NCI-H748 treated with DMSO at 0.1 percent for 48 hours (cell line): ENCODE measurements at regions not wholly inside any gene's neighbourhood (a gene's known extent, or its start where the extent isn't known, plus 50 kb on each side); places are given as distances from the start of the nearest gene placed in this dataset.

Experiments
- DNase-seq: peaks from one replicate; lab custom pipeline; 2025; lab: John Stamatoyannopoulos, UW

DNA sequence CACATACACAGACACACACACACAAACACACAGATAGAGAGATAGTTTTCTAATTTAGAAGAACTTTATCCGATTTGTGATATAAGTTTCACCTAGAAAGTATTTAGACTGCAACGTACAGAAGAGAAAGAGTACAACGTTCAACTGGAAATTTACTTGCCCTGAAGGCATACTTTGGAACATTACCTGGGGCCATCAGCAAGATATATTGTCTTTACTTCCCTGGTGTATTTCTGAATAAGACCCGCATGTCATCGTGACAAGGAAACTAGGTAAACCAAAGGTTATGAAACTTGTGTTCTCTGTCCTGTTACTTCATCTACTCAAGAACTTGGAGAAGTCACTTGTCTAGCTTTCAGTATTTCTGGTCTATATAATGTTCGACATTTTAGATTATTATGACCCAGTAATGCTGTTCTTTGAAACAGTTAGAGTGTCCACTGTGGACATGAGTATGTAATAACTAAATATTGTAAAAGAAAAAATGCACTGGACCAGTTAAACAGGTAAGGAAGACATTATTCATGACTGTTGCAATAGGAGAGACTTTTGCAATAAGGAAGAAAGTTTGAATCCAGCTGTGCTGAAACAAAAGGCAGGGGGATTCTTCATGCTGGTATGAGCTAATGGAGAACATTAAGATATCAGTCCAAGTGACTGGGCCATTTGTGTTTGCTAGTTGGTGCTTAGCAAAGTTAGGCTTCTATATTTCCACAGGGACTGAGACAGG, 1791.1 kb downstream of the MAT2B start:
- no peak for DNase-seq

DNA sequence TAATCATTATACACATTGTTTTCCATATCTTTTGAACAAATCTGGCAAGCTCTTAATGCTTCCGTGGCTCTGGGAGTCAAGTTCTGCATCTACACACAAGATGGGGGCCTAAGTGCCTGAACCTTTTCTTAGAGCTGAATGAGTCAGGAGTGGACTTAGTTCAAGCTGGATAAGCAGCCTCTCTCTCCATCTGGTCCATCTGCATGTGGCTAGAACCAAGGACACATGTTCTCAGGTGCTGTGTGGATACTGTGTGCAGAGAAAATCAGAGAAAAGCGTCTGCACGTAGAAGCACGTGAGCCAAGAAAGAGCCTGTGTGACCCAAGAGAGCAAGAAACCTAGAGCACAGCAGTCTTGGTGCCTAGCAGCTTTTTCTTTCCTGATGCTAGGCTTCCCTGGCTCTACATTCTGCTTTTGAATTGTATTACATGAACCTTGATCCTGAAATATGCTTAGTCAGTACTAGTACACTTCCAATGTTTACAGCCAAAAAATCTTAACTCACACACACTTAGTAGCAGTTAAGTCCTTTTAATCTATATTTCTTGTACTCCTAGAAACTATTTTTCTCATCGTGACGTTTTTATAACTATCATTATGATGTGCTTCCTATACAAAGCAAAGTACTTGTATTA, 1798.9 kb downstream of the MAT2B start:
- no peak for DNase-seq

DNA sequence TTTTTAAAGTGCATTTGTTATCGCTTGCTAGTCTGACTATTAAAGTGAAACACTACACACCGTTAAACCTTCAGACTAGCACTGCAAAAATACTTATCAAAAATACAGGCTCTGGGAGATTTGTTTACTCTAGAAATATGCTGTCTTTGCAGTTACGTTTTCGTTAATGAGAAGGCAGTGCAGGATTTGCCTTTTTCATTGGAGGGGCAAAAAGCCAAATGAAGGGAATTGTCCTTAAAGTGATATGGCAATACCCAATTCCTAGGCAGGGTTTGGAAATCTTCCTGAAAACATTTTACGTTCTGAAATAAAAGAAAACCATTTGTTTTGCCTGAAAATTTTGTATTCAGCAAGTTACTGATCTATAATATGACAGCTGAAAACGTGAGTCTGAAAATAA, 1800.2 kb downstream of the MAT2B start:
- no peak for DNase-seq

DNA sequence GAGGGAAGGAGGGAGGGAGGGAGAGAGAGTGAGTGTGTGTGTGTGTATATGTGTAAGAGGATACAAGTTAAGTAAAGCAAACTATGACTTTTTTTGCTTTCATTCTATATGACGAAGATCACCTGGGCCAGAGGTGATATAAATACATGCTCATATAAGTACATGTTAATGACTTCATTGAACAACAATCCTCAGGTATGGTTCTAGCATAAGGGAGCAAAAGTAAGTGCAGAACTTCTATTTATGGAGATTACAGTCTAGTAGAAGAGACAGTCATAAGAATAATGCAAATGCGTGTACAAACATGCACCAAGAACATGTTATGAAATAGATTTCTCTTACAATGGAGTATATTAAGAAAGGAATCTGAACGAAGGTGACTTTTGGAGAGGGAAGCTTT, 1804.0 kb downstream of the MAT2B start:
- DNase-seq = no peak

DNA sequence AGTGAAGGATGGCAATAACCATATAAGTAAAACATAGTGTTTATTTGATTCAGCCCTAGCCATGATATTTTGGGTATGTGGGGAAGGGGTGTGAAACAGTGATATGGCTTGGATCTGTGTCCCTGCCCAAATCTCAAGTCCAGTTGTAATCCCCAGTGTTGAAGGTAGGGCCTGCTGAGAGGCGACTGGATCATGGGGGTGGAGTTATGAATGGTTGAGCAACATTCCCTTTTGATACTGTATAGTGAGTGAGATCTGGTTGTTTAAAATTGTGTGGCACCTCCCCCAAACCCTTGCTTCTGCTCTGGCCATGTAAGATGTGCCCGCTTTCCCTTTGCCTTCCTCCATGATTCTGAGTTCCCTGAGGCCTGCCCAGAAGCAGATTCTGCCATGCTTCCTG, 1804.6 kb downstream of the MAT2B start:
- no peak for DNase-seq

DNA sequence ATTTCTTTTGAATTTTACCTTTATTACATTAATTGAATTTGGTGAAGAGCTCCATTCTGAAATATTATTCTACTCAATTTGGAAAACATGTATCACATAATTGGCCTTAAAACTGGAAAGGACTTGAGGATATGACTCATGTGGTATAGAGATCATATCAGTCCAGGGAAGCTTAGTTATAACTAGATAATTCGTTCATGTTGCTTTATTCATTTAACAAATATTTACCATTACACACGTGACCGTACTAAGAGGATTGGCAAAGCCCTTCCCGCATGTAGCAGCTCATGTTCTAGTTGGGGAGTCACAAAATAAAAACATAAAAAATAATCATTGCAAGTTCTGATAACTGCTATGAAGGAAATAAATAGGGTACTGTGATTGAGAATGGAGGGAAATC, 1816.5 kb downstream of the MAT2B start:
- DNase-seq = no peak

DNA sequence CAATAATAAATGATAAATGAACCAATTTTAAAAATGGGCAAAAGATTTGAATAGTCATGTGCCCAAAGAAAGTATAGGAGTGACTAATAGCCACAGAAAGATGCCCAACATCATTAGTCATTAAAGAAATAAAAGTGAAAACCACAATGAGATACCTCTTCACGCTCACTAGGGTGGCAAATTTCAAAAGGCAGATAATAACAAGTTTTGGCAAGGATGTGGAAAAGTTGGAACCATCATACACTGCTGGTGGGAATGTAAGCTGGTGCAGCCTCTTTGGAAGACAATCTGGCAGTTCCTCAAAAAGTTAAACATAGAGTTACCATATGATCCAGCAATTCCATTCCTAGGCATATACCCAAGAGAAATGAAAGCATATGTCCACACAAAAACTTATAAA, 1819.8 kb downstream of the MAT2B start:
- DNase-seq = no peak

DNA sequence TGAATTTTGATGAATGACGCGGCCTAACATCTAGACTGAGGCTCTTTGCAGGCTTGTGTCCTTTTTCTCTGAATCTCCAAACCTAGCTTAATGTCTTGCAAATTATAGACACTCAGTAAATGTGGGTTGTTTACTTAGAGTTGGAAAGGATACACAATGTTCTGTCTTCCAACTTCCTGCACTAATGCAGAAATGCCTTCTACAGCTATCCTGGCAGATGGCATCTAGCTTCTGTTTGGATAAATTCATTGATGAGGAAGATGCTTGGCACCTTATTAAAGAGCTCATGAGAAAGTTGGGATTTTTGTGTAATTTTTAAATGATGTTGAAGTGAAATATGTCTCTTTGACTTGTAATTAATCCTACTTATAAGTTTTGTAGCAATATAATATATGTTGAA, 1822.2 kb downstream of the MAT2B start:
- no peak for DNase-seq

DNA sequence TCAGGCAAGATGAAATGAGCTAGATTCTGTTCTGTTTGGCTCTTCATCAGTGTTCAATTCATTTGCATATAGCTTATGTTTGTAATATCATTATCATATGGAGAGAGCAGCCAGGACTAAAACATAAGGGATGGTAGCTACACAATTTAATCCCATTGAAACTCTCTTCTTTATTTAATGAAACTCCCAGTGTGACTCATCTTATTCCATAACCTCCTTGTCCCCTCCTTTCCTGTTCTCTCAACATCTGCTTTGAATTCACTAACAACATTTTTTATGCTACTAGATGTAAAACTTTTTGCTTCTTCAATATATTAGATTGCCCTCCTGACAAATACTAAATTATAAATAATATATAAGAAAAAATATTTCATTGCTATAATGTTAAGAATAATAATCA, 1823.4 kb downstream of the MAT2B start:
- DNase-seq = no peak

DNA sequence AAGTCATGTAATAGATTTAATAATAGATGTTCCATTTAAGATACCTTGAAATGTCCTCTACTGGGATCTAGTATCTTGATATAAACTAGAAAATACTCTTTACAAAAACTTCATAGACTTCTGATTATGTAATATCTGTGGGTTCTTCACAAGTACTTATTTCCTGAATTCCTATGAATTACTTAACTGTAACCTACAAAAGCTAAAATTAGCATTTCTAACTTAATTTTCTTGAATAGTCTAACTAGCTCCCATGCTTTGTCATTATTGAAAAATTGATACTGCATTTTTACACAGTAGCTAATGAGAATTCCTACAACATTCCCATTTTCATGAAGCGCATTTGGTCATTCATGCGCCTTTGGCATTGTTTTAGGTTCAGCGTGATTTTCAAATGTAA, 1828.2 kb downstream of the MAT2B start:
- DNase-seq = no peak

DNA sequence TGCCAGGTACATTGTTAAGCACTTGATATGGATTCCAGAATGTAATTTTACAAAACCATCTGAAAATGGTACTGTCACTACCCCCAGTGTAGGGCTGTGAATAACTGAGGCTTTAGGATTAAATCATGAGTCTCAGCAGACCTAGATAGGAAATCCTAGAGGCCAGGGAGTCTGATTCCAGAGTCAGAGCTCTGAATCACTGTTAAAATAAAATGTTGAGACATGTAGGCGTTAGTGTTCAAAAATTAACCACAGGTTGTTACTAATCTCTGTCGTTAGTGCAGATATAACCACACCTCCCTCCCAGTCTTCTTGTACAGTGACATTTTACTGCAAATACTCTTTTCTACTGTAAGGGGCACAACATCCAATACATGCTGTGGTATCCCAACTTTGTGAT, 1828.8 kb downstream of the MAT2B start:
- no peak for DNase-seq

DNA sequence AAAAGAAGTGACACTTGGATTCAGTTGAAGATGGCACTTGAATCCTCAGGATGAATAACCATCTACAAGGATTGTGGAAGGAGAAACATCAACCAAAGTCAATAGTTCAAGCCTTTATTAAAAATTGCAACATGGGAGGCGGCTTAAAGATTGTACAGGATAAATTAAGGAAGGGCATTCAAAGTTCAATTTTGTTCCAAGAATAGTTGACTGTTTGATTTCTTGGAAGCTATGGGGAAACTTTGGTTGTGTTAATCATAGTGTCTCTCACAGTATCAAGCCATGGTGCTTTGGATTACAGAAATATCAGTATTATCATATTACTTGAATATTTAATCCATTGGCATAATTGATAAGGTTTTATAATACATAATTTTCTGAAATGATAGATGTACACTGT, 1844.3 kb downstream of the MAT2B start:
- DNase-seq = no peak

DNA sequence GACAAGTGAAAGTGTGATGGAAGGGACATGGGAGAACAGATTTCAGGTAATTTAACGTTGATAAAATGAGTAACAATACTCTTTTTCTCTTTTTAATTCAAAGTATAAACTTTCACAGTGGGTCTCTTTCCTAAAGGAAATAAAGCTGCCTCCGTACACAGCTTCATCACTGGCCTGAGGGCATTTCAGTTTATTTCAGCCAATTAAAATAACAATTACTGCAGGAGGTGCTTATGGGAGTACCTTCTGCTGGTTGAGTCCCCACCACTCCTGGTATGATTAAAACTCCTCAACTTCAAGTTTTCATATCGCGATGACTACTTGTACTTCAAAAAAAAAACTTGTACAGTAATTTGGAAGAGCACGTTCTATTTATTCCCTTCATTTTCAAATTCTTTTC, 1845.9 kb downstream of the MAT2B start:
- DNase-seq = no peak

DNA sequence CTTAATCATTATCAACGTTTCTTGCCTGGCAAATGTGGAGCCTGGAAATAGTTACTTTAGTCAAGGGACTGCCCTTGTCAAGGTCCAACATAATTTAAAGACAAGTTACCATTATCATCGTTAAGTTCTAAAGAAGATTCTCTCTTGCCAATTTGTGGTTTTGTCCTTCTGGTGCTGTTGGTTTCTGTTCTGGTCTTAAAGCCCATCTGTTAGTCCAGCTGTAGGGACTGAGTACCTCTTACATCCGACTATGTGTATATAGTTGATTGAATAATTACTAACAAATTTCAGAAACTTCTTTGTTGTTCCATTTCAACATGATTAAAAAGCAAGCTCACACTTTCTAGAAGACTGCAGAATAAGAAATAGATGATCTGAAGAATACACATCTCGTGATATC, 1854.9 kb downstream of the MAT2B start:
- no peak for DNase-seq

DNA sequence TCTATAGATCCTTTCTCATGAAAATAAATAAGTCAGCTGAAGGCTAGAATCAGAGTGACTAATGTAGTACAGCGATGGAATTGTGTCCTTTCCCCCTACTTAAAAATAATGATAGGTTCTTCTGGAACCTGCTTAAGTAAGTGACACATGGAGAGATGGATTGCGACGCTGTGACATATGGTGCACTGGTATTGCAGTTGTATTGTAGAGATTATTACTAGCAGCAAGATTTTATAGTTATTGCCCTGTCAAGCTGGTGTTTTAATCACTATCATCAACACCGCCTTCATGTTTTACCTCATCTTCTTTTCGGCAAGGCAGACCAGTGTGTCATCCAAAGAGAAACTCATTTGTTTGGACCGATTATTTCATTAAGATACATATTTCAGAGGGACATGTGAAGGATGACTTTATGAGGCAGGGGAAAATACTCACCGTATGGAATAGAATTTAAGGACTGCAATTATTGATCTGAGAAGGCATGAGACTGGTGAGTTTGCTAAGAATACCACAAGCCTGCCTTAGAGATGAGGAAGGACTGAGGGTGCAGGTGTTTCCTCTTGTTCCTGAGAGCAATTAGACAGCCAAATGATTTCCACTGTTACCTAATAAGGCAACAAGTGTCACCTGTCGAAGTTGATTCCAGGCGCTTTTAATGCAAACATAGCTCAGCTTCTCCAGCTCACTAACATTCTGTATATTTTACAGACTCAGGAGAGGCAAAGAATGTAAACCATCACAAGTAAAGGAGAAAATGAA, 1855.5 kb downstream of the MAT2B start:
- DNase-seq = no peak

DNA sequence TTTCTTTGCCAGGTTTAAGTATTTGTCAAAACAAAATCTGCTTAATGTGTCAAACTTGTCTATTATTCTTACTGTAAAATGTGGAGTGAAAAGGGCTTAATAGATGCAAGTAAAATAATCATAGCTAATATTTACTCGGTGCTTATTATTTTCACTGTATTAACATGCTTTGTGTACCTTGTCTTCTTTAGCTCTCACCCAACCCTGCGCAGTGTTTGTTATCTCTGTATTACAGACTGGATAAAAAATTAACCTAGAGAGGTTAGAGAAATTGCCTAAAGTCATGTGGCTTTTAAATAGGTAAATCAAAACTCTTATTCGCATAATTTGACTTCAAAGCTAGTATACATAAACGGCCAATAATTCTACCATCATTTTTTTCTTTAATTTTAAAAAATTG, 1864.8 kb downstream of the MAT2B start:
- no peak for DNase-seq

DNA sequence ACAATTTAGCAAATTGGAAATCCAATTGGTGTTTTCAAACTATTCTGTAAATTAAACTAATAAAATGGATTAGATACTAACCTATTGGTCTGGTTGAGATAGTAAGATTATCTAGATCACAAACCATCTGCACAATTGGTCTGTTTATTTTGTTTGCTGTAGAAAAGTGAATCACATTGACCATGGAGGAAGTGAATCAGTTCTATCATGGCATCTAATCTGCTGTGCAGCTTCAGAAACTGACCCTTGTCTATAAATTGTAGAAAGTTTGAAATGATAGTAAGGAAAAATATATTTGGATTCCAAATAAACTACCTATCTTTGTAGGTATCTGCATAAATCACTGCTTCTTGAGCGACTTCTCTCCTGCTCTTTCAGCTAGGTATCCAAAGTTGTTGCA, 1865.4 kb downstream of the MAT2B start:
- no peak for DNase-seq

DNA sequence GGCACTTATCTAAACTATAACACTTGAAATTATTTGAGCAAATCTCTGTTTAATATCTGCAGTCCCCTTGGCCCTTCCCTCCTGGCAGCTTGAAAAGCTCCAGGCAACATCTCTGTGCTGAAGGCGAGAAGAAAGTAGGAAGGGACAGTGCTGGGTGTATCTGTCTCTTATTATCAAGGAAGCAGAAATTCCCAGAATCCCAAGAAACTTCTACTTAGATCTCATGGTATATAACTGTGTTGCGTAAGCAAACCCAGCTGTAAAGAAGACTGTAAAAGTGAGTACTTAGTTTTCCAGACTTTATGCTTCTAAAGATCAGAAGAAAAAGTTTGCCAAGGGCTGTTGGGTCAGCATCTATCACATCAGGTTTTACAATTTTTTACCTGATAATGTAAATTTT, 1869.8 kb downstream of the MAT2B start:
- DNase-seq = no peak

DNA sequence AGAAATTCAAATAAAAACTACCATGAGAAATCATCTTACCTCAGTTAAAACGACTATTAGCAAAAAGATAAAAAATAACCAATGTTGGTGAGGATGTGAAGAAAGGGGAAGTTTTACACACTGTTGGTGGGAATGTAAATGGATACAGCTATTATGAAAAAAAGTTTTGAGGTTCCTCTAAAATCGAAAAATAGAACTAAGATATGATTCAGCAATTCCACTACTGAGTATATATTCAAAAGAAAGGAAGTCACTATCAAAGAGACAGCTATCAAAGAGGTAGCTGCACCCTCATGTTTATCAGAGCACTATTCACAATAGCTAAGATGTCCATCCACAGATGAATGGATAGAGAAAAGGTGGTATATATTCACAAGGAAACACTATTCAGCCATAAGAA, 1888.4 kb downstream of the MAT2B start:
- DNase-seq = no peak

DNA sequence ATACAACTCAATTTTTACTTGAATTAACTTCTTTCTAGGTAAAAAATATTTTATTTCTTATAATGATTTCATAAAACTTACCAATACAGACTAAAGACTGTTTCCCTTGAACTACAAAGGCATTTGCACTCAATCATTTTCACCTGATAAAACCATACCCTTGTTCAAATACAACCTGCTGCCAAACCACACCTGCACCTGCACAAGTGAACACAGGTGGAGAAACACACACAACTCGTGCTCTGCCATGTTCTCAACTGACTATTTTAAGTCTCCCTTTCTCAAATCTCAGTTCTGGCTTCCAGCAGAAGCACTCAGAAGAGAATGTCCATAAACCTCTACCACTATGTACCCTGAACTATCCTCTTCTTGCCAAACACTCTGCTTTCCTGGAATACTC, 1892.1 kb downstream of the MAT2B start:
- DNase-seq = no peak

DNA sequence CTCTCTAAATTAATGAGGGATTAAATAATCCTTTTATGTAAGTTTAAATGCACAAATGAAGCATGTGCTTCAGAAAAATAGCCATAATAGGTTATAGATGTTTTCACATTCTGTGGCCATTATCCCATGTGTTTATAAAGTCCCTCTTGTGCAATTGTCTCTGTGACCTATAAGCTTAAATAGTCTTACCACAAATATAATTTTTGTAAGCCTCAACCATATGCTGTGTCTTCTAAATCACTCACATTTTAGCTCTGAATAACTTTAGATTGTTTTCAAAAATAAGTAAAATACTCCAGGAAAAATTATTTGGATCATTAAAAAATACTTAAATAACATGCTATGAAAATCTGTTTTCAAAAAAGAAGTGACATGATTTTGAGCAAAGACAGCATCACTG, 1894.7 kb downstream of the MAT2B start:
- DNase-seq = no peak

DNA sequence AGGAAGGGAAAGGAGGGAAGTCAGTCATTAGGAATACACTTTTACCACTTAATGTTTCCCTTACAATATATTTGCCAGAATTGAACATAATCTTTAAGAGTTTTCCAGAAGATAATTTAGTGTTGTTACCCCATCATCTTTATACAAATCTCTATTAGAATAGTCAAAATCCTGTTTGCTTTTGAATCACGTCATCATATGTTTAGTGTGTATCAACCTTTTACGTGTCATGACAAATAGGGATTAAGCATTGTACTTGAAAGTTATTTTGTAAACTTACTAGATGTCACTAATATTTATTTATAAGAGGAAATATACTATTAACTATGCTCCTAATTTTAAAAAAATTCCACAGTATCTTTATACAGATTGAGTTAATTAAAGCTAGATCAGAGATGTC, 1899.5 kb downstream of the MAT2B start:
- DNase-seq = no peak

DNA sequence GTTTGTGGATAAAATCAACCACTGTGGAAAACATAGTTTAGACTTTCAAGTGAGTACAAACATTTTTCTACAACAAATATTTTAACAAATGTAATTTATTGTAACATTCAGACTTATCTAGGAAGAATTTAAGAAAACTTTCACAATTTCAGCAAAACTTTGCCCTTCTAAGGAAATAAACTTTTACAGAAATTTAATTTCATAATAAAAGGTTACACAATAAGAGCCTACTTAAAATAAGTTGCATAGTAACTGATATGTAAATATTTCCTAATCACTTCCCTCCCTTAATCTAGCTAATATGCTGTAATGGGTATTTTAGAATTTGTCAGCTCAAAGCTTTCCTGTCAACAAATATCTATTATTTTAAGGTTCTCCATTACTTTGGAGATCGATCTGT, 1899.9 kb downstream of the MAT2B start:
- no peak for DNase-seq
